Ishikawa (cell line): ENCODE measurements at regions not wholly inside any gene's neighbourhood (a gene's known extent, or its start where the extent isn't known, plus 50 kb on each side); places are given as distances from the start of the nearest gene placed in this dataset.

Experiments
- CEBPB ChIP-seq: IDR thresholded peaks from 2 replicates; pipeline ENCODE4 v1.6.1; 2012
- CREB1 ChIP-seq: IDR thresholded peaks from 2 replicates; pipeline ENCODE4 v1.6.1; 2012; ENCODE audit warnings: low read depth
- EGR1 ChIP-seq: IDR thresholded peaks from 2 replicates; pipeline ENCODE4 v1.6.1; 2012
- EP300 ChIP-seq: IDR thresholded peaks from 2 replicates; pipeline ENCODE4 v1.6.1; 2012; ENCODE audit warnings: borderline replicate concordance
- FOXM1 ChIP-seq: IDR thresholded peaks from 2 replicates; pipeline ENCODE4 v1.6.1; 2012; ENCODE audit warnings: low read depth, borderline replicate concordance
- MAX ChIP-seq: IDR thresholded peaks from 2 replicates; pipeline ENCODE4 v1.6.1; 2012
- NFIC ChIP-seq: IDR thresholded peaks from 2 replicates; pipeline ENCODE4 v1.6.1; 2012
- RAD21 ChIP-seq: IDR thresholded peaks from 2 replicates; pipeline ENCODE4 v1.6.1; 2012; ENCODE audit warnings: low read depth
- TAF1 ChIP-seq: IDR thresholded peaks from 2 replicates; pipeline ENCODE4 v1.6.1; 2012; ENCODE audit warnings: low read depth, mild to moderate bottlenecking
- TCF12 ChIP-seq: IDR thresholded peaks from 2 replicates; pipeline ENCODE4 v1.6.1; 2012; ENCODE audit warnings: low read depth
- TEAD4 ChIP-seq: IDR thresholded peaks from 2 replicates; pipeline ENCODE4 v1.6.1; 2012
- YY1 ChIP-seq: IDR thresholded peaks from 2 replicates; pipeline ENCODE4 v1.6.1; 2012; ENCODE audit warnings: low read depth
- ZBTB7A ChIP-seq: IDR thresholded peaks from 2 replicates; pipeline ENCODE4 v1.6.1; 2012; ENCODE audit warnings: low read depth
- TF ChIP-seq, protein P1 (sequence below): IDR thresholded peaks from 2 replicates; pipeline ENCODE4 v1.6.1; 2012
- TF ChIP-seq, protein P2 (sequence below): IDR thresholded peaks from 2 replicates; pipeline ENCODE4 v1.6.1; 2012; ENCODE audit warnings: low read depth, mild to moderate bottlenecking

GRCh38 chr3:87398168-87398801 lies 121.9 kb upstream of the POU1F1 start:
- TF ChIP-seq TAF1 (no peak), YY1 (no peak), NFIC (no peak), ZBTB7A (no peak), EP300 (no peak), TEAD4 (no peak), MAX (no peak), FOXM1 (no peak), CEBPB (no peak), CREB1 (no peak), RAD21 (no peak)
- TF ChIP-seq, protein P1, sequence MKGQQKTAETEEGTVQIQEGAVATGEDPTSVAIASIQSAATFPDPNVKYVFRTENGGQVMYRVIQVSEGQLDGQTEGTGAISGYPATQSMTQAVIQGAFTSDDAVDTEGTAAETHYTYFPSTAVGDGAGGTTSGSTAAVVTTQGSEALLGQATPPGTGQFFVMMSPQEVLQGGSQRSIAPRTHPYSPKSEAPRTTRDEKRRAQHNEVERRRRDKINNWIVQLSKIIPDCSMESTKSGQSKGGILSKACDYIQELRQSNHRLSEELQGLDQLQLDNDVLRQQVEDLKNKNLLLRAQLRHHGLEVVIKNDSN = no peak
- TF ChIP-seq, protein P2, sequence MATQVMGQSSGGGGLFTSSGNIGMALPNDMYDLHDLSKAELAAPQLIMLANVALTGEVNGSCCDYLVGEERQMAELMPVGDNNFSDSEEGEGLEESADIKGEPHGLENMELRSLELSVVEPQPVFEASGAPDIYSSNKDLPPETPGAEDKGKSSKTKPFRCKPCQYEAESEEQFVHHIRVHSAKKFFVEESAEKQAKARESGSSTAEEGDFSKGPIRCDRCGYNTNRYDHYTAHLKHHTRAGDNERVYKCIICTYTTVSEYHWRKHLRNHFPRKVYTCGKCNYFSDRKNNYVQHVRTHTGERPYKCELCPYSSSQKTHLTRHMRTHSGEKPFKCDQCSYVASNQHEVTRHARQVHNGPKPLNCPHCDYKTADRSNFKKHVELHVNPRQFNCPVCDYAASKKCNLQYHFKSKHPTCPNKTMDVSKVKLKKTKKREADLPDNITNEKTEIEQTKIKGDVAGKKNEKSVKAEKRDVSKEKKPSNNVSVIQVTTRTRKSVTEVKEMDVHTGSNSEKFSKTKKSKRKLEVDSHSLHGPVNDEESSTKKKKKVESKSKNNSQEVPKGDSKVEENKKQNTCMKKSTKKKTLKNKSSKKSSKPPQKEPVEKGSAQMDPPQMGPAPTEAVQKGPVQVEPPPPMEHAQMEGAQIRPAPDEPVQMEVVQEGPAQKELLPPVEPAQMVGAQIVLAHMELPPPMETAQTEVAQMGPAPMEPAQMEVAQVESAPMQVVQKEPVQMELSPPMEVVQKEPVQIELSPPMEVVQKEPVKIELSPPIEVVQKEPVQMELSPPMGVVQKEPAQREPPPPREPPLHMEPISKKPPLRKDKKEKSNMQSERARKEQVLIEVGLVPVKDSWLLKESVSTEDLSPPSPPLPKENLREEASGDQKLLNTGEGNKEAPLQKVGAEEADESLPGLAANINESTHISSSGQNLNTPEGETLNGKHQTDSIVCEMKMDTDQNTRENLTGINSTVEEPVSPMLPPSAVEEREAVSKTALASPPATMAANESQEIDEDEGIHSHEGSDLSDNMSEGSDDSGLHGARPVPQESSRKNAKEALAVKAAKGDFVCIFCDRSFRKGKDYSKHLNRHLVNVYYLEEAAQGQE = no peak

DNA sequence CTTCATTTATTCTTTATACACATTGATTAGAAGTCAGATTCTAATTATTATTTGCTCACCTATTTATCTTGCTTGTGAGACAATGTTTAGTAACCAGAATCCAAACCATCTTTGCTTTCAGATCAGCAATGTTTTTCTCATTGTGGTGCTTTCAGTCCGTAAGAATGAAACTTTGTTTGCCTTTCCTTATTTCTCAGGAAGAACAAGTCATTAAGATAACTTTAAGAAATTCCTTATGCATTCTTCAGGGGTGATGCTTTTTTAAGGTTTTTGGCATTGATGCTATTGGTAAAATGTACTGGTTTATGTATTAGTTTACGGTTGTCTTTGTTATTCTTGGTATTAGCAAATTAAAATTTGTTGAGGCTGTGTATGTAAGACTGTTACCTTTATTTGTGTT lies 120.8 kb upstream of the POU1F1 start:
- no peak for TF ChIP-seq RAD21
- no peak for TF ChIP-seq FOXM1
- no peak for TF ChIP-seq TEAD4
- no peak for TF ChIP-seq NFIC
- TF ChIP-seq ZBTB7A = no peak
- TF ChIP-seq, protein P1 = no peak
- TF ChIP-seq YY1 = no peak
- TF ChIP-seq TAF1 = no peak
- TF ChIP-seq TCF12 = no peak
- TF ChIP-seq, protein P2 = no peak
- no peak for TF ChIP-seq CREB1
- no peak for TF ChIP-seq EP300
- no peak for TF ChIP-seq EGR1
- no peak for TF ChIP-seq MAX
- TF ChIP-seq CEBPB = no peak

DNA sequence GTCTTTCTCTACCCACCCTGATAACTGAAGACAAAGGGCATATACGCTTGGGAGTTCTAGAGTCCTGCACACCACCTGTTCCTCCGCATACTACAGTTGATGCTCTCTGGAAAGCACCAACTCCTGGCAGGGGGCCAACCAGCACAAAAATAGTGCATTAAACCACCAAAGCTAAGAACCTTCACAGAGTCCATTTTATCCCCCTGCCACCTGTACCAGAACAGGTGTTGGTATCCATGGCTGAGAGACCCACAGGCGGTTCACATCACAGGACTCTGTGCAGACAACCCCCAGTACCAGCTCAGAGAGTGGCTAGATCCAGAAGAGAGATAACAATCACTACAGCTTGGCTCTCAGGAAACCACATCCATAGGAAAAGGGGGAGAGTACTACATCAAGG lies 114.4 kb upstream of the POU1F1 start:
- TF ChIP-seq NFIC = no peak
- TF ChIP-seq TAF1 = no peak
- TF ChIP-seq EP300 = no peak
- TF ChIP-seq MAX = no peak
- TF ChIP-seq TEAD4 = no peak
- no peak for TF ChIP-seq RAD21

DNA sequence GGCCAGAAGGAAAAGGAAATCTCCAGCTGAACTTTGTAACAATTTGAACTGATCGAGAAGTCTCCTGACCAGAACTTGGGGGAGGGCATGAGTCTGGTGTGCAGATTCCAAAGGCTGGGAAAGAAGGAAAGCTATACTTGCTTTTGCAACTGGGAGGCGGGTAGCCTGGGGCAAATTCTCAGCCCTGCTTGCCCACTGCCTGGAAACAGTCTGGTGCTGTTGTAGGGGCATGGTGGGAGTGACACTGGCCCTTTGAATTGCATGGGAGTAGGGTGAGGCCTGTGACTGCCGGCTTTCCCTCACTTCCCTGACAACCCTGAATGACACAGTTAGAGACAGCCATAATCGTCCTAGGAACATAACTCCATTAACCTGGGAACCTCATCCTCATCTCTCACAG lies 114.0 kb upstream of the POU1F1 start:
- TF ChIP-seq FOXM1 (no peak), TCF12 (no peak), EP300 (no peak), EGR1 (no peak), NFIC (no peak), RAD21 (no peak)
- TF ChIP-seq, protein P1 = no peak
- TF ChIP-seq, protein P2 = no peak
